Neural progenitor cell (in vitro differentiated cells): ENCODE measurements at regions not wholly inside any gene's neighbourhood (a gene's known extent, or its start where the extent isn't known, plus 50 kb on each side); places are given as distances from the start of the nearest gene placed in this dataset.

Experiments
- CTCF ChIP-seq: fragments of 200-600 bp; sonication (generic); IDR thresholded peaks from 2 replicates; pipeline ENCODE4 v1.5.1; 2017; ENCODE audit warnings: antibody characterized with exemption, mild to moderate bottlenecking
- EZH2 ChIP-seq: fragments of 200-600 bp; sonication (generic); IDR thresholded peaks from 2 replicates; pipeline ENCODE4 v1.6.1; 2017; ENCODE audit warnings: antibody characterized with exemption, mild to moderate bottlenecking, moderate library complexity

GRCh38 chr3:168407381-168407780, 311.7 kb upstream of the GOLIM4 start:
- TF ChIP-seq EZH2 (no peak), CTCF (no peak)
